K562 (cell line): ENCODE measurements at regions not wholly inside any gene's neighbourhood (a gene's known extent, or its start where the extent isn't known, plus 50 kb on each side); places are given as distances from the start of the nearest gene placed in this dataset.

Source experiments
- ATAC-seq: fragments of 200-7000 bp; cut with Tn5 transposase; 3 replicates; pipeline ENCODE4 v1.9.1; 2020; ENCODE audit warnings: moderate library complexity
- BruUV-seq: library from RNA; stranded (reverse); fragments of 400-500 nt; replicated peaks from 2 replicates; lab custom pipeline; 2021; lab: Mats Ljungman, UMichigan
- CTCF ChIA-PET: fragments of 300-600 bp; formaldehyde crosslinking; extraction: SDS; loops from one replicate; lab custom pipeline; 2021; ENCODE audit warnings: low intra/inter-chr PET ratio; lab: Yijun Ruan, JAX
- POLR2A ChIA-PET: fragments of 300-600, 350-650 bp; sonication (Branson Sonifier 250); formaldehyde crosslinking; extraction: SDS; loops from one replicate; lab custom pipeline; 2021; ENCODE audit warnings: antibody characterized with exemption, inconsistent platforms; lab: Yijun Ruan, JAX
- DNase-seq, 4 experiments: peaks; one replicate each; pipeline versions ENCODE4 v3.0.0 to v3.0.0-alpha.2; 2011 to 2018; ENCODE audit warnings: low spot score in 3 of 4, mixed read lengths in 3 of 4; ENCODE audit errors: extremely low read depth in 1 of 4
- FAIRE-seq: peaks from 2 replicates; lab custom pipeline; 2011; peaks lifted over from hg19 to GRCh38; lab: Jason Lieb, UNC
- H2AFZ ChIP-seq: 2 replicates; pipeline ENCODE4 v1.6.0; 2011; ENCODE audit warnings: low read depth, low read length, control low read depth, inconsistent platforms
- H3K27ac ChIP-seq: fragments of 200-600 bp; 3 replicates; pipeline ENCODE4 v1.8.0; 2011; ENCODE audit warnings: low read depth, mild to moderate bottlenecking, control low read depth, inconsistent platforms, low read length, moderate library complexity, mixed read lengths; ENCODE audit errors: extremely low read depth
- H3K27me3 ChIP-seq, 2 experiments: fragments of 300-600 bp in 1 of 2; 2 replicates in 1 of 2; 3 replicates in 1 of 2; pipeline versions ENCODE4 v1.6.0 to v1.8.0; 2011; ENCODE audit warnings: inconsistent platforms in 2 of 2, low read length in 2 of 2, mild to moderate bottlenecking in 1 of 2, mixed read lengths in 1 of 2, moderate library complexity in 1 of 2; ENCODE audit not compliant: control insufficient read depth in 2 of 2, insufficient read depth in 2 of 2
- H3K36me3 ChIP-seq: fragments of 300-600 bp; 3 replicates; pipeline ENCODE4 v1.8.0; 2011; ENCODE audit warnings: mild to moderate bottlenecking, low read length, inconsistent platforms; ENCODE audit not compliant: control insufficient read depth, insufficient read depth
- H3K4me1 ChIP-seq, 2 experiments: fragments of 200-600 bp in 1 of 2; replicated peaks in 1 of 2; 2 replicates in 1 of 2; 3 replicates in 1 of 2; pipeline versions ENCODE4 v1.5.1 to v1.8.0; 2011; ENCODE audit warnings: inconsistent platforms in 2 of 2, low read length in 2 of 2, mild to moderate bottlenecking in 1 of 2, mixed read lengths in 1 of 2, moderate library complexity in 1 of 2; ENCODE audit not compliant: control insufficient read depth in 2 of 2, insufficient read depth in 2 of 2
- H3K4me2 ChIP-seq: 2 replicates; pipeline ENCODE4 v1.6.1; 2011; ENCODE audit warnings: low read length, control low read depth, inconsistent platforms, mixed read lengths; ENCODE audit not compliant: insufficient read depth
- H3K4me3 ChIP-seq: fragments of 200-600 bp; sonication (generic), shearing (Covaris generic); 2 replicates; pipeline ENCODE4 v1.5.1; 2016; ENCODE audit warnings: control low read depth, inconsistent platforms
- H3K79me2 ChIP-seq: fragments of 200-600 bp; 3 replicates; pipeline ENCODE4 v1.8.0; 2011; ENCODE audit warnings: low read length, inconsistent platforms; ENCODE audit not compliant: control insufficient read depth, insufficient read depth
- H3K9ac ChIP-seq, 2 experiments: 2 replicates each; pipeline versions ENCODE4 v1.6.0 to v1.6.1; 2011; ENCODE audit warnings: low read depth in 2 of 2, low read length in 2 of 2, control low read depth in 1 of 2, inconsistent platforms in 1 of 2, mild to moderate bottlenecking in 1 of 2, mixed read lengths in 1 of 2; ENCODE audit not compliant: insufficient read depth in 1 of 2
- H3K9me1 ChIP-seq: one replicate; pipeline ENCODE4 v1.6.0; 2011; ENCODE audit warnings: inconsistent platforms, mild to moderate bottlenecking, low read length, moderate library complexity; ENCODE audit not compliant: control insufficient read depth, insufficient read depth
- H3K9me3 ChIP-seq: replicated peaks from 2 replicates; pipeline ENCODE4 v1.5.1; 2011; ENCODE audit warnings: low read depth, low read length, inconsistent platforms; ENCODE audit not compliant: control insufficient read depth, insufficient read depth
- H4K20me1 ChIP-seq: replicated peaks from 2 replicates; pipeline ENCODE4 v1.6.1; 2011; ENCODE audit warnings: low read length, inconsistent platforms, mixed read lengths; ENCODE audit not compliant: control insufficient read depth, insufficient read depth
- HDGF ChIP-seq: fragments of 450-650 bp; IDR thresholded peaks from 2 replicates; pipeline ENCODE4 v1.6.1; 2016
- SNRNP70 ChIP-seq: fragments of 200-400 bp; formaldehyde crosslinking; optimal IDR thresholded peaks from 2 replicates; pipeline ENCODE3; 2017; ENCODE audit warnings: low read depth, low read length
- TEAD4 ChIP-seq, 2 experiments: sonication (generic) in 1 of 2; formaldehyde crosslinking in 1 of 2; IDR thresholded peaks; 2 replicates each; pipeline versions ENCODE4 v1.6.1 to v1.8.0; 2012 to 2022; ENCODE audit warnings: borderline replicate concordance in 1 of 2, inconsistent platforms in 1 of 2, low read length in 1 of 2, mild to moderate bottlenecking in 1 of 2, missing genetic modification reagents in 1 of 2
- U2AF1 ChIP-seq: fragments of 200-400 bp; formaldehyde crosslinking; optimal IDR thresholded peaks from 2 replicates; pipeline ENCODE3; 2017; ENCODE audit warnings: mild to moderate bottlenecking, low read depth, low read length, moderate library complexity
- ZNF444 ChIP-seq: fragments of 250-450 bp; sonication (Bioruptor Pico); IDR thresholded peaks from 2 replicates; pipeline ENCODE4 v1.4.0; 2020; ENCODE audit warnings: mild to moderate bottlenecking, moderate library complexity
- ZNF561 ChIP-seq: fragments of 450-650 bp; formaldehyde crosslinking; conservative IDR thresholded peaks from 2 replicates; pipeline ENCODE4 v1.4.0; 2020; ENCODE audit warnings: mild to moderate bottlenecking, moderate library complexity
- ZNF780A ChIP-seq: fragments of 250-450 bp; sonication (Bioruptor Pico); IDR thresholded peaks from 2 replicates; pipeline ENCODE4 v1.5.0; 2021; ENCODE audit warnings: mild to moderate bottlenecking
- WGBS: fragments of 100-300 bp; shearing (Covaris generic); methylation state at CpG from one replicate; pipeline ENCODE4 v1.1.6; 2016; ENCODE audit warnings: low coverage, mixed read lengths; ENCODE audit not compliant: insufficient coverage; ENCODE audit errors: missing lambda C conversion rate; 5-methylcytosine and 5-hydroxymethylcytosine counted together
- in situ Hi-C: fragments of 300-500 bp; cut with MboI; formaldehyde crosslinking; loops from 4 replicates; pipeline ENCODE4 v1.15.0; 2018; ENCODE audit warnings: inconsistent platforms, mixed read lengths
- intact Hi-C: fragments of 100-400 bp; cut with micrococcal nuclease; formaldehyde crosslinking; loops from 2 replicates; pipeline ENCODE4 v1.14.2; 2022
- TF ChIP-seq, protein P1 (sequence below): fragments of 250-450 bp; sonication (Bioruptor Pico); IDR thresholded peaks from 2 replicates; pipeline ENCODE4 v1.5.1; 2021; ENCODE audit warnings: mild to moderate bottlenecking
- TF ChIP-seq, protein P2 (sequence below): sonication (generic); formaldehyde crosslinking; IDR thresholded peaks from 2 replicates; pipeline ENCODE4 v1.8.1; 2023; ENCODE audit warnings: mild to moderate bottlenecking, missing genetic modification reagents
- TF ChIP-seq, protein P3 (sequence below): fragments of 450-650 bp; formaldehyde crosslinking; IDR thresholded peaks from 2 replicates; pipeline ENCODE4 v1.4.0; 2020; ENCODE audit warnings: mild to moderate bottlenecking
- TF ChIP-seq, protein P4 (sequence below): sonication (generic); formaldehyde crosslinking; IDR thresholded peaks from 2 replicates; pipeline ENCODE4 v1.8.0; 2022; ENCODE audit warnings: mild to moderate bottlenecking, low read depth, missing genetic modification reagents

DNA sequence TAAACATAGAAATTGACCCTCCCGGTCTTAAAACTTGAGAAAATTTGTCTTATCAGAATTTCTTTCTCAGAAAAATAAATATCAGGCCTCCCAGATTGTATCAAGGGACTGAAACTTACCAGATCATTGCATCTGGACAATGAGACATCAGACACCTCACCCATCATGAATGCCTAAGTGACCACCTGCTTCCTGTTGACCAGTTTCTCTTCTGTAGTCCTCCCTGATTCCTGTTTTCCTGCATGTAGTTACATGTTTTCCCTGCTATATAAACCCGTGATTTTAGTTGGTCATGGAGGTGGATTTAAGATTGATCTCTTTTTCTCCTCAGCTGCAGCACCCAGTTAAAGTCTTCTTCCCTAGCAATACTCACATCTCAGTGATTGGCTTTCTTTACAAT, 548.1 kb downstream of the PPP4R3C start:
- H3K9me1 ChIP-seq = no peaks in the 10 kb centered on the region
- H3K4me3 ChIP-seq = no peak overlapping the region
- H4K20me1 ChIP-seq = no peaks in the 10 kb centered on the region
- CTCF ChIA-PET = no interaction called here
- 0% methylated on average over 2 of the region's 2 CpGs for WGBS
- H3K9me3 ChIP-seq = no peaks in the 10 kb centered on the region
- DNase-seq (no peak), ATAC-seq (no peak), FAIRE-seq (no peak)
- no peaks in the 10 kb centered on the region for H3K79me2 ChIP-seq
- no peak overlapping the region for H3K9ac ChIP-seq
- no peaks in the 10 kb centered on the region for H3K36me3 ChIP-seq
- no peaks in the 10 kb centered on the region for H3K27me3 ChIP-seq
- POLR2A ChIA-PET = no interaction called here
- H2AFZ ChIP-seq = no peak overlapping the region
- TF ChIP-seq SNRNP70 = no peak
- TF ChIP-seq, protein P1, sequence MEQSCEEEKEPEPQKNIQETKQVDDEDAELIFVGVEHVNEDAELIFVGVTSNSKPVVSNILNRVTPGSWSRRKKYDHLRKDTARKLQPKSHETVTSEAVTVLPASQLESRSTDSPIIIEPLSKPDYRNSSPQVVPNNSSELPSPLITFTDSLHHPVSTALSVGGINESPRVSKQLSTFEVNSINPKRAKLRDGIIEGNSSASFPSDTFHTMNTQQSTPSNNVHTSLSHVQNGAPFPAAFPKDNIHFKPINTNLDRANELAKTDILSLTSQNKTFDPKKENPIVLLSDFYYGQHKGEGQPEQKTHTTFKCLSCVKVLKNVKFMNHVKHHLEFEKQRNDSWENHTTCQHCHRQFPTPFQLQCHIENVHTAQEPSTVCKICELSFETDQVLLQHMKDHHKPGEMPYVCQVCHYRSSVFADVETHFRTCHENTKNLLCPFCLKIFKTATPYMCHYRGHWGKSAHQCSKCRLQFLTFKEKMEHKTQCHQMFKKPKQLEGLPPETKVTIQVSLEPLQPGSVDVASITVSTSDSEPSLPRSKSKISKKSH (CRISPR knock-in tag) = no peak
- TF ChIP-seq, protein P2, sequence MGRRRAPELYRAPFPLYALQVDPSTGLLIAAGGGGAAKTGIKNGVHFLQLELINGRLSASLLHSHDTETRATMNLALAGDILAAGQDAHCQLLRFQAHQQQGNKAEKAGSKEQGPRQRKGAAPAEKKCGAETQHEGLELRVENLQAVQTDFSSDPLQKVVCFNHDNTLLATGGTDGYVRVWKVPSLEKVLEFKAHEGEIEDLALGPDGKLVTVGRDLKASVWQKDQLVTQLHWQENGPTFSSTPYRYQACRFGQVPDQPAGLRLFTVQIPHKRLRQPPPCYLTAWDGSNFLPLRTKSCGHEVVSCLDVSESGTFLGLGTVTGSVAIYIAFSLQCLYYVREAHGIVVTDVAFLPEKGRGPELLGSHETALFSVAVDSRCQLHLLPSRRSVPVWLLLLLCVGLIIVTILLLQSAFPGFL (CRISPR knock-in tag) = no peak
- TF ChIP-seq, protein P3, sequence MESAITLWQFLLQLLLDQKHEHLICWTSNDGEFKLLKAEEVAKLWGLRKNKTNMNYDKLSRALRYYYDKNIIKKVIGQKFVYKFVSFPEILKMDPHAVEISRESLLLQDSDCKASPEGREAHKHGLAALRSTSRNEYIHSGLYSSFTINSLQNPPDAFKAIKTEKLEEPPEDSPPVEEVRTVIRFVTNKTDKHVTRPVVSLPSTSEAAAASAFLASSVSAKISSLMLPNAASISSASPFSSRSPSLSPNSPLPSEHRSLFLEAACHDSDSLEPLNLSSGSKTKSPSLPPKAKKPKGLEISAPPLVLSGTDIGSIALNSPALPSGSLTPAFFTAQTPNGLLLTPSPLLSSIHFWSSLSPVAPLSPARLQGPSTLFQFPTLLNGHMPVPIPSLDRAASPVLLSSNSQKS (CRISPR knock-in tag) = no peak
- TF ChIP-seq, protein P4, sequence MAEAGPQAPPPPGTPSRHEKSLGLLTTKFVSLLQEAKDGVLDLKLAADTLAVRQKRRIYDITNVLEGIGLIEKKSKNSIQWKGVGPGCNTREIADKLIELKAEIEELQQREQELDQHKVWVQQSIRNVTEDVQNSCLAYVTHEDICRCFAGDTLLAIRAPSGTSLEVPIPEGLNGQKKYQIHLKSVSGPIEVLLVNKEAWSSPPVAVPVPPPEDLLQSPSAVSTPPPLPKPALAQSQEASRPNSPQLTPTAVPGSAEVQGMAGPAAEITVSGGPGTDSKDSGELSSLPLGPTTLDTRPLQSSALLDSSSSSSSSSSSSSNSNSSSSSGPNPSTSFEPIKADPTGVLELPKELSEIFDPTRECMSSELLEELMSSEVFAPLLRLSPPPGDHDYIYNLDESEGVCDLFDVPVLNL (CRISPR knock-in tag) = no peak
- no peak for TF ChIP-seq U2AF1
- no peak for TF ChIP-seq ZNF561 (CRISPR knock-in tag)
- no peak for TF ChIP-seq TEAD4 (IDR thresholded peaks at IDR 0.05; ENCODE audit: low read length)
- TF ChIP-seq TEAD4 (CRISPR knock-in tag; IDR thresholded peaks at IDR 0.05; ENCODE audit: borderline replicate concordance) = no peak
- TF ChIP-seq ZNF444 = no peak
- no peak for TF ChIP-seq ZNF780A (CRISPR knock-in tag)
- TF ChIP-seq HDGF = no peak
- in situ Hi-C loops = no loop called here
- no peaks in the 10 kb centered on the region for H3K4me1 ChIP-seq
- no TSS peak for BruUV-seq
- H3K4me2 ChIP-seq = no peak overlapping the region
- no peak overlapping the region for H3K27ac ChIP-seq
- intact Hi-C loops = no loop called here
